GM11168 (cell line): ENCODE measurements at regions not wholly inside any gene's neighbourhood (a gene's known extent, or its start where the extent isn't known, plus 50 kb on each side); places are given as distances from the start of the nearest gene placed in this dataset.

Source experiments
- in situ Hi-C: fragments of 300-500 bp; cut with MboI; formaldehyde crosslinking; loops from one replicate; pipeline ENCODE4 v1.12.0; 2022; ENCODE audit warnings: low sequenced_read_pairs; ENCODE audit not compliant: unreplicated experiment

DNA sequence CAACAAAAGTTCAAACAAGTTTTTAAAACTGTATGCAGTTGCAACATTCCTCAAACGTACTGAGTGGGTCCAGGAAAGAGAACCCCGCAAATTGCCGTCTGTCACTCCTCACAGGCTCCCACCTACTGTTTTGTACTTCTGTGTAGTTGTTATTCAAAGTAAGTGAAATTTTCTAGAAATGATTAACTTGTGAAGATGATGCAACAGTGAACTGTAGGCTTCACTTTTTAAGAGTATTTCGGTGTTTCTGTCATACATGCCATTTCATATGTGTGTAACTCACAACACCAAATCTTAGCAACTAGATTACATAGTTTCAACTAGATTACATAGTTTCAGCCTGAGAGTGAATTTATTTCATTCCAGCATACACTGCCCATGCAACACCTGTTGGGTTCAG, 226.0 kb upstream of the TANK start:
- in situ Hi-C loops: no loop called here

DNA sequence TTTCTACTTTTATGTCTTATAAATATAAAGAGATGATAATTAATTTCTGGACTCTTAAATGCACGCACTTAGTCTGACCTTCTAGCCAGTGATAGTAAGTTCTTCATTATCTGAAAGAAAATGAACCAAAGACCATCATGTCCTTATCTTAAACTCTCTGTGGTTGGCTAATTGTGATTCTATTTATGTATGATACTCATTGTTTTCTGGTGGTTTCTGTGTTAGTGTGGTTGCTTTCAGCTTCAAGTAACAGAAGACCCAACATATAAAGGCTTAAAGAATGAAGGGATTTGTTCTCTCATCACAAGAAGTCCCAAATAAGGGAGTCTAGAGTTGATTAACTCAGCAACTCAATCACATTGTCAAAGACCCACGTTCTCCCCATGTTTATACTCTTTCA, 225.2 kb upstream of the TANK start:
- in situ Hi-C loops: no loop called here

DNA sequence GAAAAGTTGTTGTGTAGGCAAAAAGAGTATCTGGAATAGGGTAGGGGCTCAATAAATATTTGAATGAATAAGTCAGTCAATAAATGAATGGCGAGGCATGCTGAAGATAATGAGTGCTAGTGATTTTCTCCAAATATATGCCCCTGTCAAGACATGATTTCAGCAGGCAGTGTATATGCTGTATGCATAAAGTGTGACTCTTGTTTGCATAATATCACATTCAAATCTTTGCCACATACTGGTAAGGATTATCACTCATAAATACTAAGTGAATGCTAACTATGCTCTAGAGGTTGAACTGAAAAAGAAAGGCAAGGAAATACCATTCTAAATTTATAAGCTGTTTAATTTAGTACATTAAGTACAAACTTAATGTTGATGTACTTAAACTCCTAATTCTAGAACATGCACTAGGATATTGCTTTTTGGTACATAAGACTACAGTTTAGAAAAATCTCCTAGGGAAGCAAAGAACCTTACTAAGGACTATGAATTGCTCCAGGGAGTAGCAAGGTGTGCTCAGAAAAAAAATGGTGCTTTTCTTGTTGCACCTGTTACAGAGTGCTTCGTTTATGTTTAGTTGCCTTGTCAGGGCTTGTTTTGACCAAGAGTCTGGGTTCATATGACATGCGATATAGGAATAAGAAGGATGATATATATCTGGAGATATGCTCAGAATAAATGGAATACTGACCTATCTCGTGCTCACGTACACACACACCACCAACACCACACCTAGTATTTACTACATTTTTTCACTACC, 224.0 kb upstream of the TANK start:
- in situ Hi-C loops: no loop called here

DNA sequence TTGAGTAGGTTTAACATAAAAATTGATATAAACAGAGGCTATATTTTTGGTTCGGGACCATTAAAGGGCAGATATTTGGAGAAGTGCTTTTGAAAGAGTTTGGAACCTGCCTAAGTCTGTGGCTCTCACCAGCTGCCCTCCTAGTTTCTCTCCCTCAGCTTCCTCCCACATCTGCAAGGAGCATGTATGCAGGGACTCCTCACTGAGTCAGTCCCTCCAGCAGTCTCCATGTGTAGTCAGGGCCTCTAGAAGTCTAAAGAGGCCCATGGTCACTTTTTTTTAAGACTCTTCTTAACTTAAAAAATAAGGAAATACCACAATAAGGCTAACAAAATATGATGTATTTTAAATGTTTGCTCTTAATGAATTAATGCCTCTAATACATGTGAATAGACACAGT, 220.0 kb upstream of the TANK start:
- in situ Hi-C loops: no loop called here

DNA sequence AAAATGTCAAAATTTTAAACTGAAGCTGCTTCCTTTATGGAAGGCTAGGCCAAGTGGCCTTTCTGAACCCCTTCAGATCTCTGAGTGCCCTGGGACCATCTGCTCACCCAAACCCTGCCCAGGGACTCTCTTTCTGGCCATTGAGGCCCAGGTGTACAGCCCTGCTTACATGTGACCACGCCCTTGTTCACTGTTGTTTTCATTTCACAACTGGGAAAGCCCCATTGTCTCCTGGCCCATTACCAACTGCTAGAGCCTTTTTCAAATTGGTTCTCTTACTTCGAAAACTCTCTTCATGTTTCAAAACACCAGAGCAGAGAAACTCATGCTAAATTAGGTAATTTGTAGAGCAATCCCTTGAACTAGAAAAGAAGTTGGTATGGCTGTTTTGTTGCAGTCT, 219.5 kb upstream of the TANK start:
- in situ Hi-C loops: no loop called here

DNA sequence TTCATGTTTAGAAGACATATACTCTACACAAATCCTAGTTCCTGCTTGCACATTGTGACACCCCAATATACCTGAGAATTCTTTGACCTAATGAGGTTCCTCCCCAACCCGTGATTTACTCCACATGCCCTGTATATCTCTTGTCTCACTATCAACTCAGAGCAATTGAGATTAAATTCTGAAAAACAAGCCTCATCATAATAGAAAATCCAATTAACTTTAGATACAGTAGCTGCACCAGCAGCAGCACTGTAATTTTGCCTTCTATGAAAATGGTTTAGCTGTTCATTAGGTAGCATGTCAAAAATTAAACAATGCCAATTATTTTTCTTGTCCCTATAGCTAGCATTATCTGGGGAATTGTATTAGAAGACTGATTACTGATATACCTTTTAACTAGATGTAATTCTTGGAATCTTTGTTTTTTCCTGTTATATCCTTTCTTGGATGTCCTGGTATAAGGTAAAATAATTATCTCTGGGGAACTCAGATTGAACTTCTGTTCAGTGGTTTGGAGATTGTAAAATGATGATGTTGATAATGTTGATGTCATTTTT, 218.9 kb upstream of the TANK start:
- in situ Hi-C loops: no loop called here

DNA sequence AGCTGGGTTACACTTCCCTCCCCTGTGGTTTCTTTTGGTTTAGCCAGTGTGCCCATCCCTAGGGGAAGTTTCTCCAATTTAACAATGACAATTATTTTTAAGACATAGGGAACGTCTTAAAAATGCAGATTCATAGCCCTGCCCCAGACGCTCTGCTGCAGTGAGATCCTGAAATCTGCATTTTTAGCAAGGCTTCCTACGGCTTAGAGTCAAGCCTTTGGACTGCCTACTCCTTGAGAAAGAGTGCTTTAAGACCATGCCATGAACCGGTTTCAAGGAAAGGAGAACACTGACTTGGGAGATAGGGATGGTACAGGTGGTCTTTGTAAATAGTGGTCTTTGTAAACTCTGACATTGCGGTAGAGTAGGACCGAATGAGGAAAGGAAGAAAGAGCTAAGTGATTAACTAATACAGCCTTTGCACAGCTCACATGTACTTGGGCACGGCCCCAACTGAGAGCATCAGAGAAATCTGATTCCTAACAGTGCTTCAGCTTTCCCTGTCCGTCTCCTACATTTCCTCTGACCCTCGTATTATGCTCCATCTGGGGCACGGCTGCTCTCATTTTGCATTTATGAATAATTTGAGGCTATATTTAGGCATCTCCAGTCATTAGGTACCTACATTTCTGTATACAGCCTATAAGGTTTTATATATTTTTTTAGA, 217.6 kb upstream of the TANK start:
- in situ Hi-C loops: no loop called here

DNA sequence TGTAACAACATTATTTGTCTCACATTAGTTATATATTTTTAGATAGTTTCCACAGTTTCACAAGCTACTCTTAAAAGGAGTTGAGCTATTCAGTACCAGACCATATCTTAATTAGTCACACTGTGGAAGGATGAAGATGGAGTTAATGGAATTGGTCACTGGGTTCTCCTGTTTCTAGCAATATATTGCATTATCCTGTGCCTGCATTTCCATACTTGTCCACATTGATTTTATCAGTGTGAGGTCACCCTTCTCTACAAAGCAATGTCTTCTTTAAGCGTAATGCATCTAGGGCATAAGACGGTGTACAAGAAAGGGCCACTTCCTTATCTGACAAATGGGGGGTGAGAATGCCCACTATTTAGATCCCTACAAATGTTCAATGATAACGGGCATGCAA, 216.8 kb upstream of the TANK start:
- in situ Hi-C loops: no loop called here

DNA sequence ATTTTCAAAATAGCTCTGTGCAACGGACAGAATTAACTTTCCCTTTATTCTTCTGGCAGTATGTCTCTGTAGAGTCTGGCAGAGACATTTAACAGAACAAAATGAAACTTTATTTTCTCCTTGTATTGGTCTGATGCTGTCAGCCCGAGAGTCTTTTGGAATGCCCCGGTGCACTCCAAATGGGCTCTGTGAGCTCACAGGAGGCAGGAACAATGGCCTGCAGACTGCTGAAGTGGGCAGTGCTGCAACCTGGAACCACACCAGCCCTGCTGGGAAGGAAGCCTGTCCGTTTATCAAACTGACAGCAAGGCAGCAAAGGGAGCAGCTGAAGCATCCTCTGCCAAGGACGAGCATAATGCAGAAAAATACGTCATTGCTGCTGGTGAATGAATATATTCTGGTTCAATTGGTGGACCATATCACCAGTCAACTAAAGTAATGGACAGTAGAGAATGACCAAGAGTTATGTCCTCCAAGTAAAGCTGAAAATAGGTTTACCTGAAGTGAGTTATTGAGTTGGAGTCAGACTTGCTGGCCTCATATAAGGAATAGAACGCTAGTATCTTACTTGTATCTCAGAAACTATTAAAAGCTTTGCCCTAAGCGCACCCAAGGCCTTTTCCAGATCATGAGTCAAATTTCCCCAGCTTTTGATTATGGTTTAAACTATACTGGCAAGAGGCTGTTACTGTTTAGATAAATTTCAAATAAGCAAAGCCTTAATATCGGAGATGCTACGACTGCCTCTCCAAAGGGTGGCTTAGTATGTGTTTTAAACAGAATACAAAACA, 207.6 kb upstream of the TANK start:
- in situ Hi-C loops: no loop called here

DNA sequence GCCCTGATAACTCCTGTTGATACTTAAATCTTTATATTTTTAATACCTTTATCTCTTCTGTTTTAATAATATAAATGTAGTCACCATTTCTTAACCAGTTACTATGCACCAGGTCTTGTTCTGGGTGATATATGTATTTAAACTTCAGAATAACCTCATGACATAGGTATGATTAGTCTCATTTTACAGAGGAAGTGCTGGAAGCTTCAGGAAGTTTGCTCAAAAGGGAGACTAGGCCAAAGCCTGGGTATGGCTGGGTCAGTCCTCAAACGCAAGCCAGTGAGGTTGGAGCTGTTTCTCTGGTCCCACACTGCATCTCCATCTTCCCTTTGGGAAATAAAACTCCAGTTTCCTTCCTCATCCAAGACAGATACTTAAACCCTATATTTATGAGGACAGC, 204.7 kb upstream of the TANK start:
- in situ Hi-C loops: no loop called here

DNA sequence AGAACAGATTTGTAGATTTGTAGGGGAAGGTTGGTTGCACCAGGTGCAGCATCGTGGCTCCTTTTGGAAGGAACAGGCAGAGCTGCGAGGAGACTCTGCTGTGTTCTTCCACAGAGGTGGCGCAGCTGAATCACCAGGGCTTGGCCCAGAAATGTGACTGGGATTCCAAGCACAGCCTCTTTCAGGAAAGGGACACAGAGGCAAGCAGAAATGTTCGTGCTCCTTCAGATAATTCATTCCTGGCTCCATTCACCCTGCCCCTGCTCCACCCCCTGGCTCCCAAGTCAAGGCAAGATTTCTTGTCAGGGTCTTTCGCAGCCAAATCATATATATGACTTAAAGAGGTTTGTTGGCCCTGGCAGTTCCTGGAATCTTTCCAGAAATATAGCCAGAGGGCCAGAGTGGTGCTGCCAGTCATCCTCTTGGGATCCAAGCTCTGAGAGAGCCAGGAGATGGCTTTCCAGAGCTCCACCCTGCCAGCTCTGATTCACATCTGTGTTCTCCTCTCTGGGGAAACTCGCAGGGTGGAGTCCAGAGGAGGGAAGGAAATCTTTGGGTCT, 203.9 kb upstream of the TANK start:
- in situ Hi-C loops: no loop called here

DNA sequence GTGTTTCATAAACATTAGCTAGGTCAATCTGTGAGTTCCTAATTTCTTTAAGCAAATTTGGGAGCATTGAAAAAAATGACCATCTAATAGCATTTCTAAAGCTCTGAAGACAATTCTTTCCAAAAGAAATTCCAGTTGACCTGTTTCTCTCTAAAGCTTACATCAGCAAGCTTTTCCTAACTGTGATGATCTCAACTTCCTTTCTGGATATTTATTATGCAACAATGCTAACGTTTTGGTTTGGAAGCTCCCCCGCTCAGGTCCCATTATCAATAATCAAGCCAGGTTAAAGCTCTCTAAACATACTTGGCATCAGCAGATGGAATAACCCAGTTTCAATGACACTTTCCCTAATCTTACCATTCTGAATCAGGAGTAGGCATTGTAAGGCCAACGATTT, 196.3 kb upstream of the TANK start:
- in situ Hi-C loops: no loop called here

DNA sequence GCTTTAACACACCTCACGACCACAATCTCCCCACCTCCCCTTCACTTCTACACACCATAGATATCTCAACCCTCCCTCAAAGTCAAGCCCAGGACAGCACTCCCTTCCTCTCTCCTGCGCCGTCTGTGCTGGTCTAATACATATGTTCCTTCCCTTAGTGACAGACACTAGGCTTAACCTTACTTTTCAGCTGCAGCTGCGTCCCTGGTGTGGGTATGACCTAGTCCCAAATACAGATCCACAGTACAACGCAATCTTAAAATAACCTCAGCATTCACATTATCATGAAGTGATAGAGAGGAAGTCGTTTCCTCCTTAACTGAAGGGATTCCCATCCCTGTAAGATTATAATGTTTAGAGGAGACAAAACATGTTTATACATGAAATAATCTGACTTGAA, 192.7 kb upstream of the TANK start:
- in situ Hi-C loops: no loop called here

DNA sequence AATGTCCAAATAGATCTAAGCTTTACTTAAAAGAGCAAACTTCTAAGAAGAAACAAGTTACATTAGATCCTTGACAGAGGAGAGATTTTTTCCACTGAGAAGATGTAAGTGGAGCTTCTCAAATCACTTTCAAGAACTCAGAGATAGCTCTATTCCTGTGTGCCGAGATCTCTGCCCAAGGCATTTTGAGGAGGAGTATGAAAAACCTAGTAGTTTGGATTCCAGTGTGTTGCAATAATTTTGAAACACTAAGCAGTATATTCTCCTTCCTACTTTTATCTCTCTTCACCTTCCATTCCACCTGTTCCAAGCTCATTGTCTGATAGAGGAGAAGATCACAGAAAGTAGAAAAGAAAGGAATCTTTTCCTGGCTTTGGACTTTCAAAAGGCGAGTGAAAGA, 192.0 kb upstream of the TANK start:
- in situ Hi-C loops: no loop called here

DNA sequence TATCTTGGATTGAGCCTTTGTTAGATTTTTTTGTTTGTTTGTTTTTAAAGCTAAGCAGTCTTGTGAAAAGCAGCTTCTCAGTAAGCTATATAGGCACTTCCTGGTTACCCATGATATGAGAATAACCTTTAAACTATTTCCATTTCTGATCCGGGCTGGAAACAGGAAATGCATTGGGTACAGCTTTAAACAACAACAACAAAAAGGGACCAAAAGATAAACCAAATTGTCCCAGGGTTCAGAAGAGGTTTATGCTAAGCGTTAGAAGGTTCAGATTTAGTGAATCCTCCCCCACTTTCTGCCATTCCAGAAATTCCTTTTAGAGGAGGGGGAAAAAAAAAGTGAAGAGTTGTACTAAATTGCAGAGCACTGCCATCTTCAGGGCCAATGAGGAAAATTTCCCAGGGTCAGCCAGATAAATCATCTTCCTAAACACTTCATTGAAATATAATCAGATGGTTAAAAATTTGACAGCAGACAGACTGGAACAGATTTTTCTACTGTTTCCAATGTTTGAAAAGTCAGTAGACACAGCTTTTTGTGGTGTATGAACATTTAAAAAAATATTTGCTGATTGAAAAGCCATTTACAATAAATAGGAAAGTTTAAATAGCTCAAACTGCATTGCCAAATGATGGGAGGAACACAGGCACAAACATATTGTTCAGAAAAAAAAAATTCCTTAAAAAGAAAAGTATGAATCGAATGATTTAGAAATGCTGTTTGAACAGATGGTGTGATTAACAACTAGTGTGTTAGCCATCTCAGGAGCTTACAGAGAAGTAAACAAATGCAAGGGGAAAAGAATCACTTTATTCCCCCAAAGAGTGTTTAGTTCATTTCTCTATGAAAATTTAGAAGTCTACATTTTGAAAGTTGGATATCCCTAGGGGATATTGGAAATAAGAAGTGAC, 189.9 kb upstream of the TANK start:
- in situ Hi-C loops: no loop called here

DNA sequence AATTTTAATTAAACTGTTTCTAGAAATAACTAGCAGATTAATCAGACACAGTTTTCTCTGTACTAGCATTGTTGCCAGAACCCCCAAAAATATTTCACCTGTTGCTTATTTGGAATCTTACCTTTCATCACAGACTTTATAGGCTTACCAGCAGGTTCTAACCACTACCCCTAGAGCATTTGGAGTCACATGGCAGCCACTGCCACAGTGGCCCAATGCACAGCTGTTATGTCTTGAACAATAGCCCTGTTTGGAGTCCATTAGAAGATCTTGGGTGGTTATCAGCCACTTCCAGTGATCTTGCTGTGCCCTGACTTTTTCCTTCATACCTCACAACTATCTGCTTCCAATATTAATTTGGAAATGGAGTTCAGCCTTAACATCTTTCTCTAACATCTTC, 186.2 kb upstream of the TANK start:
- in situ Hi-C loops: no loop called here

DNA sequence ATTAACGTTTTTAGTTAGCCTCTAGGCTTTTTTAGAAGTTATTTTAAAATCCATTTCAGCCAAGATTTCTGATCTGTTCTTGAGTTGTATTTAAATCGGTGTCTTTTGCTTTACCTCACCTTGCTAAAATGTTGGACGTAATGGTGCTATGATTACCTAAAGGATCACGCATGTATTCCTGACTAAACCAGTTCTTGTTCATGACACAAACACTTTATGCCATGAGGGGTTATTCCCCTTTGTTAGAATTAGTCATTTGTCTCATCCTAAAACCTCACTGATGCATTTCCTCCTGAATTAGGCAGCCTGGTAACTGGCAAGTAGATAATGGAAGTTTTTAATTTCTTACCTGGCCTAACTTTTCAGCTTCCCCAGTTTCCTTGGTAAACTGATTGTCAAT, 185.4 kb upstream of the TANK start:
- in situ Hi-C loops: loop anchor here (25.0 kb wide), 1 partner anchor 638 kb away; no protein-coding TSS in a partner anchor

DNA sequence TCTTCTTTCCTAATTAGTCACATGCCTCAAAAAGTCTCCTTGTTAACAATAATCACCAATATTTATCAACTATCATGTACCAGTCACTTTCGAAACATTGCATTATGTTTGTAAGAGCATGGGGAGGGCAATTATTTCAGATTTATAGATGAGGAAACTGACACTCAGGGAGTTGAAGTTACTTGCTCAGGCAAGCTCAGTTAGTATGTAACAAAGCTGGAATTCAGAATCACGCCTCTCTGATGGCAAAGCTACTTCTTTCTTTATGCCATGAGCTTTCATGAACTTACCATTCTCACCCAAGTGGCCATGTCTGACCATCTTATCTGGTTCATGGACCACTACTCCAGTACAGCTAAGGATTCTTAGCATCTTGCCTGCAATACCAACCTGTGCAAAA, 183.4 kb upstream of the TANK start:
- in situ Hi-C loops: loop anchor here (25.0 kb wide), 1 partner anchor 639 kb away; no protein-coding TSS in a partner anchor

DNA sequence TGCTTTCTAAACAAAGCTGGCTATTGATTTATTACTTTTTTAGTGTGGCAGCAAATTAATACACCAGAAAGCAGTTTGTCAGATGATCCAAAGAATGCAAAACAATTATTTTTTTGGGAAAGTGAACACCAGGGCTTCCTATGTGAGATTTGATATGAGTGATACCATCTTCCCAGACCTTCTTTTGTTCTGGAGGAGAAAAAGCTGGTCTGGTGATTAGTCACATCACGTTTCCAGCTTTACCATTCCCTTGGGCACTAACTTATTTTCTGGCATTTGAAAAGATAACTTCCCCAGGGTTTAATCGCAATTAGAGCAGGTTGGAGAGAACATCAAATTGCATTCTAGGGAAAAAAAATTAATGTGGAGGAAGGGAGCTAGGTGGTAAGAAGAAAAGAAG, 182.9 kb upstream of the TANK start:
- in situ Hi-C loops: loop anchor here (25.0 kb wide), 1 partner anchor 640 kb away; no protein-coding TSS in a partner anchor
